Upper lobe of left lung (tissue), 6 donors: ENCODE measurements at regions not wholly inside any gene's neighbourhood (a gene's known extent, or its start where the extent isn't known, plus 50 kb on each side); places are given as distances from the start of the nearest gene placed in this dataset.

Experiments used
- ATAC-seq, 2 donors: fragments of 200-7000 bp; cut with Tn5 transposase; one replicate each; pipeline ENCODE4 v1.9.1; 2022; ENCODE audit warnings: mild to moderate bottlenecking in 2 of 2, moderate library complexity in 2 of 2; ENCODE audit not compliant: low FRiP score in 2 of 2
- DNase-seq, 2 donors: peaks; one replicate each; pipeline ENCODE4 v3.0.0-alpha.2; 2019 to 2020
- H3K27ac ChIP-seq, 4 donors: fragments of 200-600 bp; sonication (generic); one replicate each; pipeline ENCODE4 v1.5.1; 2016 to 2019
- H3K27me3 ChIP-seq, 4 donors: fragments of 200-600 bp; sonication (generic); one replicate each; pipeline ENCODE4 v1.5.1; 2017 to 2019
- H3K36me3 ChIP-seq, 4 donors: fragments of 200-600 bp; sonication (generic); one replicate each; pipeline ENCODE4 v1.5.1; 2016 to 2019
- H3K4me1 ChIP-seq, 4 donors: fragments of 200-600 bp; sonication (generic); one replicate each; pipeline ENCODE4 v1.5.1; 2018 to 2019
- H3K4me3 ChIP-seq, 4 donors: fragments of 200-600 bp; sonication (generic); one replicate each; pipeline ENCODE4 v1.5.1; 2017 to 2019; ENCODE audit warnings: mild to moderate bottlenecking in 2 of 4, moderate library complexity in 1 of 4
- H3K9me3 ChIP-seq, 4 donors: fragments of 200-600 bp; sonication (generic); one replicate each; pipeline ENCODE4 v1.5.1; 2018 to 2019
- CTCF ChIP-seq, 6 experiments: fragments of 450-650 bp in 4 of 6; fragments of 200-600 bp in 2 of 6; sonication (generic) in 2 of 6; IDR thresholded peaks; one replicate each; pipeline ENCODE4 v1.5.1; 2016 to 2019; ENCODE audit warnings: antibody characterized with exemption in 6 of 6
- EP300 ChIP-seq, 4 donors: sonication (generic); formaldehyde crosslinking; IDR thresholded peaks; one replicate each; pipeline ENCODE4 v1.5.1; 2017; ENCODE audit warnings: antibody characterized with exemption in 4 of 4, control low read depth in 2 of 4
- POLR2A ChIP-seq, 4 donors: fragments of 450-650 bp; IDR thresholded peaks; one replicate each; pipeline ENCODE4 v1.5.1; 2016 to 2017; ENCODE audit warnings: antibody characterized with exemption in 4 of 4, mild to moderate bottlenecking in 2 of 4
- POLR2AphosphoS5 ChIP-seq, 2 donors: sonication (generic); formaldehyde crosslinking; IDR thresholded peaks; one replicate each; pipeline ENCODE4 v1.5.1; 2017; ENCODE audit warnings: antibody characterized with exemption in 2 of 2
- WGBS, 2 donors: methylation state at CpG; one replicate each; pipeline ENCODE4 v1.1.5; 2017 to 2018; 5-methylcytosine and 5-hydroxymethylcytosine counted together
- donor health status: DM: no; HTN: no; CAD: no; lungs with moderate emphysema.
- donor health status: DM: no; HTN: yes; CAD: no; lungs with severe emphysema.

GRCh38 chr16:63372283-63372682, 1336.0 kb upstream of the CDH8 start:
- Histone ChIP-seq H3K9me3 (no peaks in the 10 kb centered on the region), H3K27me3 (no peaks in the 10 kb centered on the region), H3K27ac (no peak overlapping the region), H3K4me1 (no peaks in the 10 kb centered on the region), H3K36me3 (no peaks in the 10 kb centered on the region), H3K4me3 (no peak overlapping the region)
- TF ChIP-seq POLR2AphosphoS5 (IDR thresholded peaks at IDR 0.05) (no peak), CTCF (IDR thresholded peaks at IDR 0.05) (no peak), POLR2A (IDR thresholded peaks at IDR 0.05) (no peak), EP300 (IDR thresholded peaks at IDR 0.05) (no peak)
- WGBS, 2 donors = 13 to 15% methylated on average over 3 of the region's 3 CpGs
- no peak for ATAC-seq
- DNase-seq = no peak

GRCh38 chr16:63365649-63366304, 1329.5 kb upstream of the CDH8 start:
- Histone ChIP-seq H3K36me3 (no peaks in the 10 kb centered on the region), H3K27me3 (no peaks in the 10 kb centered on the region), H3K4me1 (no peaks in the 10 kb centered on the region), H3K27ac (no peak overlapping the region), H3K9me3 (no peaks in the 10 kb centered on the region), H3K4me3 (no peak overlapping the region)
- WGBS, 2 donors = 60 to 61% methylated on average over 4 of the region's 4 CpGs
- no peak for DNase-seq
- TF ChIP-seq POLR2A (IDR thresholded peaks at IDR 0.05) (no peak), POLR2AphosphoS5 (IDR thresholded peaks at IDR 0.05) (no peak), CTCF (IDR thresholded peaks at IDR 0.05) (no peak), EP300 (IDR thresholded peaks at IDR 0.05) (no peak)
- ATAC-seq = no peak

- no peaks in the 10 kb centered on the region for H3K9me3 ChIP-seq
- TF ChIP-seq CTCF (IDR thresholded peaks at IDR 0.05) (no peak), POLR2AphosphoS5 (IDR thresholded peaks at IDR 0.05) (no peak), EP300 (IDR thresholded peaks at IDR 0.05) (no peak), POLR2A (IDR thresholded peaks at IDR 0.05) (no peak)
- H3K36me3 ChIP-seq = no peaks in the 10 kb centered on the region
- WGBS, 2 donors = 61 to 70% methylated on average over 4 of the region's 4 CpGs
- no peaks in the 10 kb centered on the region for H3K27me3 ChIP-seq
- no peak overlapping the region for H3K4me3 ChIP-seq
- H3K27ac ChIP-seq = no peak overlapping the region
- H3K4me1 ChIP-seq = no peaks in the 10 kb centered on the region
- no peak for DNase-seq
- no peak for ATAC-seq
These were observed 1327.5 kb upstream of the CDH8 start for GRCh38 chr16:63363738-63364137.

- Histone ChIP-seq H3K4me3 (no peak overlapping the region), H3K4me1 (no peaks in the 10 kb centered on the region), H3K27ac (no peak overlapping the region), H3K9me3 (no peaks in the 10 kb centered on the region), H3K27me3 (no peaks in the 10 kb centered on the region), H3K36me3 (no peaks in the 10 kb centered on the region)
- ATAC-seq (peak in 1 of 2 donors; percentile 63), DNase-seq (no peak)
- 0% methylated on average over 1 of the region's 1 CpG for WGBS, 2 donors
- TF ChIP-seq EP300 (IDR thresholded peaks at IDR 0.05) (no peak), CTCF (IDR thresholded peaks at IDR 0.05) (peak in 5 of 6 experiments; percentile 40 to 64 (median 50)), POLR2A (IDR thresholded peaks at IDR 0.05) (no peak), POLR2AphosphoS5 (IDR thresholded peaks at IDR 0.05) (no peak)
These were observed 1324.9 kb upstream of the CDH8 start for GRCh38 chr16:63361032-63361624.

GRCh38 chr16:63349961-63350360, 1313.7 kb upstream of the CDH8 start:
- TF ChIP-seq POLR2AphosphoS5 (IDR thresholded peaks at IDR 0.05) (no peak), POLR2A (IDR thresholded peaks at IDR 0.05) (no peak), EP300 (IDR thresholded peaks at IDR 0.05) (no peak), CTCF (IDR thresholded peaks at IDR 0.05) (no peak)
- WGBS, 2 donors = 67 to 78% methylated on average over 1 of the region's 1 CpG
- H3K4me1 ChIP-seq = no peaks in the 10 kb centered on the region

More at GRCh38 chr16:63349961-63350360, 1313.7 kb upstream of the CDH8 start:
- H3K27ac ChIP-seq = no peak overlapping the region
- no peaks in the 10 kb centered on the region for H3K36me3 ChIP-seq
- H3K4me3 ChIP-seq = no peak overlapping the region
- no peak for DNase-seq
- ATAC-seq = no peak
- H3K9me3 ChIP-seq = no peaks in the 10 kb centered on the region
- H3K27me3 ChIP-seq = no peaks in the 10 kb centered on the region
